ENCODE measurements at regions not wholly inside any gene's neighbourhood (a gene's known extent, or its start where the extent isn't known, plus 50 kb on each side); places are given as distances from the start of the nearest gene placed in this dataset.
"Not testable (repeated sequence)": the region's sequence is repeated elsewhere in the genome, so short reads cannot be mapped to it uniquely, and the experiment has no call there.

DNA sequence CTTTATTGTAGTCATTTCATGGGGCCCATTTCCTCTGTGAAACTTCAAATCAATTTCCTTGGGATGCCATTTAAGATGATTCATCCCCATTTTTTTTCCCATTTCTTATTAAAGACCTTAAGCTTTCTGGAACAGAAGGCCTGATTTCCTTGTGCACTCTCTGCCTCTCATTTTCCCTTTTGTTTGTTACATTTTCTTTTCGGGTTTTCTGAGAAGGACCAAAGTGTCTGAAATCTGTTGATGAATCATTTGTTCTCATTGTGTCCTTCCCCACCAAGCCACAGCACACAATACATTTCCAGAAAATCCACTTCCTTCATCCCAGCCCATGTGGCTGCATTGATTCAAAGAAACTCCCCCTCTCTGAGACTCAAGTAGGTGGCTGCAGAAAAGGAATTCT, 372.4 kb downstream of the SFMBT2 start:
- Histone ChIP-seq H3K18ac (ENCODE audit: insufficient read length, low read depth, low read length) (no peak overlapping the region), H3K23ac (ENCODE audit: insufficient read length, low read depth, low read length) (no peak overlapping the region), H3K79me2 (ENCODE audit: insufficient read depth, low read length) (no peaks in the 10 kb centered on the region), H2BK20ac (ENCODE audit: low read depth, low read length, poor library complexity, severe bottlenecking) (no peak overlapping the region), H2BK120ac (ENCODE audit: low read depth, low read length, poor library complexity, severe bottlenecking) (no peak overlapping the region), H3K14ac (ENCODE audit: insufficient read depth, low read length) (no peak overlapping the region), H3K4me2 (ENCODE audit: insufficient read depth, insufficient read length, low read length) (no peak overlapping the region), H3K56ac (ENCODE audit: insufficient read length, low read depth, low read length) (no peak overlapping the region), H3T11ph (ENCODE audit: low read length) (no peak overlapping the region), H3K4ac (ENCODE audit: low read depth, low read length) (no peak overlapping the region), H4K8ac (replicated peaks; ENCODE audit: insufficient read length, low read depth, low read length) (no peak overlapping the region), H4K5ac (ENCODE audit: insufficient read length, low read depth, low read length) (no peak overlapping the region), H4K20me1 (ENCODE audit: control insufficient read depth, insufficient read depth, insufficient read length) (no peaks in the 10 kb centered on the region), H2AFZ (ENCODE audit: low read length) (no peak overlapping the region), H3K27ac (ENCODE audit: insufficient read length, low read depth, low read length) (no peak overlapping the region), H3K27me3 (ENCODE audit: insufficient read depth, low read length) (no peaks in the 10 kb centered on the region), H2AK5ac (ENCODE audit: insufficient read length, low read length) (no peak overlapping the region), H3K79me1 (ENCODE audit: insufficient read depth, low read depth, low read length, poor library complexity, severe bottlenecking) (no peaks in the 10 kb centered on the region), H2BK15ac (ENCODE audit: low read depth, low read length) (no peak overlapping the region), H2BK12ac (ENCODE audit: insufficient read length, low read depth, low read length) (no peak overlapping the region), H2BK5ac (ENCODE audit: insufficient read length, low read length) (no peak overlapping the region), H3K4me1 (ENCODE audit: insufficient read depth, low read length) (no peaks in the 10 kb centered on the region), H3K9me3 (ENCODE audit: control insufficient read depth, low read depth, low read length) (no peaks in the 10 kb centered on the region), H4K91ac (ENCODE audit: insufficient read length, low read depth, low read length) (no peak overlapping the region), H3K9ac (ENCODE audit: extremely low read depth, insufficient read length, low read length) (no peak overlapping the region), H3K23me2 (ENCODE audit: insufficient read length, low read depth, low read length, poor library complexity, severe bottlenecking) (no peaks in the 10 kb centered on the region)
- TF ChIP-seq, protein P1, sequence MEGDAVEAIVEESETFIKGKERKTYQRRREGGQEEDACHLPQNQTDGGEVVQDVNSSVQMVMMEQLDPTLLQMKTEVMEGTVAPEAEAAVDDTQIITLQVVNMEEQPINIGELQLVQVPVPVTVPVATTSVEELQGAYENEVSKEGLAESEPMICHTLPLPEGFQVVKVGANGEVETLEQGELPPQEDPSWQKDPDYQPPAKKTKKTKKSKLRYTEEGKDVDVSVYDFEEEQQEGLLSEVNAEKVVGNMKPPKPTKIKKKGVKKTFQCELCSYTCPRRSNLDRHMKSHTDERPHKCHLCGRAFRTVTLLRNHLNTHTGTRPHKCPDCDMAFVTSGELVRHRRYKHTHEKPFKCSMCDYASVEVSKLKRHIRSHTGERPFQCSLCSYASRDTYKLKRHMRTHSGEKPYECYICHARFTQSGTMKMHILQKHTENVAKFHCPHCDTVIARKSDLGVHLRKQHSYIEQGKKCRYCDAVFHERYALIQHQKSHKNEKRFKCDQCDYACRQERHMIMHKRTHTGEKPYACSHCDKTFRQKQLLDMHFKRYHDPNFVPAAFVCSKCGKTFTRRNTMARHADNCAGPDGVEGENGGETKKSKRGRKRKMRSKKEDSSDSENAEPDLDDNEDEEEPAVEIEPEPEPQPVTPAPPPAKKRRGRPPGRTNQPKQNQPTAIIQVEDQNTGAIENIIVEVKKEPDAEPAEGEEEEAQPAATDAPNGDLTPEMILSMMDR (conservative IDR thresholded peaks at IDR 0.05) = no peak
- no CpG with 5 or more reads among the region's 1 CpG for WGBS (ENCODE audit: extremely low coverage, insufficient read length, low lambda C conversion rate)
- no peak overlapping the region; a peak in 1 of 7 replicates for H3K27ac Mint-ChIP-seq
- no peak for DNase-seq
- H3K36me3 Mint-ChIP-seq (ENCODE audit: insufficient read depth in 1 of 3, low read depth in 3 of 3) = no peaks in the 10 kb centered on the region
- no peaks in the 10 kb centered on the region for H3K9me3 Mint-ChIP-seq
- peaks cover 1% of the 10 kb centered on the region for H3K27me3 Mint-ChIP-seq (ENCODE audit: low read depth)
- H3K4me3 Mint-ChIP-seq = no peak overlapping the region
- H3K4me1 Mint-ChIP-seq = peaks cover 0 to 5% of the 10 kb centered on the region in 2 experiments; a peak in 2 of 4 replicates

DNA sequence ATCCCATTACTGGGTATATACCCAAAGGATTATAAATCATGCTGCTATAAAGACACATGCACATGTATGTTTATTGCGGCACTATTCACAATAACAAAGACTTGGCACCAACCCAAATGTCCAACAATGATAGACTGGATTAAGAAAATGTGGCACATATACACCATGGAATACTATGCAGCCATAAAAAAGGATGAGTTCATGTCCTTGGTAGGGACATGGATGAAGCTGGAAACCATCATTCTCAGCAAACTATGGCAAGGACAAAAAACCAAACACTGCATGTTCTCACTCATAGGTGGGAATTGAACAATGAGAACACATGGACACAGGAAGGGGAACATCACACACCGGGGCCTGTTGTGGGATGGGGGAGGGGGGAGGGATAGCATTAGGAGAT, 373.4 kb downstream of the SFMBT2 start:
- not testable (repeated sequence) for H3K4me1 Mint-ChIP-seq; H2BK20ac ChIP-seq (ENCODE audit: low read depth, low read length, poor library complexity, severe bottlenecking); H3K27ac ChIP-seq (ENCODE audit: insufficient read length, low read depth, low read length); H3K79me2 ChIP-seq (ENCODE audit: insufficient read depth, low read length); H3K4me3 Mint-ChIP-seq; H4K5ac ChIP-seq (ENCODE audit: insufficient read length, low read depth, low read length); H2BK5ac ChIP-seq (ENCODE audit: insufficient read length, low read length); H4K20me1 ChIP-seq (ENCODE audit: control insufficient read depth, insufficient read depth, insufficient read length); H3K4me2 ChIP-seq (ENCODE audit: insufficient read depth, insufficient read length, low read length); H3K9me3 Mint-ChIP-seq; H2AFZ ChIP-seq (ENCODE audit: low read length); H2BK12ac ChIP-seq (ENCODE audit: insufficient read length, low read depth, low read length); H3K4me1 ChIP-seq (ENCODE audit: insufficient read depth, low read length); H4K91ac ChIP-seq (ENCODE audit: insufficient read length, low read depth, low read length); H4K8ac ChIP-seq (replicated peaks; ENCODE audit: insufficient read length, low read depth, low read length); H3K23me2 ChIP-seq (ENCODE audit: insufficient read length, low read depth, low read length, poor library complexity, severe bottlenecking); H3K27me3 Mint-ChIP-seq (ENCODE audit: low read depth); H2BK15ac ChIP-seq (ENCODE audit: low read depth, low read length); H3K27me3 ChIP-seq (ENCODE audit: insufficient read depth, low read length); H3T11ph ChIP-seq (ENCODE audit: low read length); H3K4ac ChIP-seq (ENCODE audit: low read depth, low read length); DNase-seq; H3K56ac ChIP-seq (ENCODE audit: insufficient read length, low read depth, low read length); H2AK5ac ChIP-seq (ENCODE audit: insufficient read length, low read length); H3K27ac Mint-ChIP-seq; H2BK120ac ChIP-seq (ENCODE audit: low read depth, low read length, poor library complexity, severe bottlenecking); H3K79me1 ChIP-seq (ENCODE audit: insufficient read depth, low read depth, low read length, poor library complexity, severe bottlenecking); H3K9ac ChIP-seq (ENCODE audit: extremely low read depth, insufficient read length, low read length); H3K23ac ChIP-seq (ENCODE audit: insufficient read length, low read depth, low read length); H3K18ac ChIP-seq (ENCODE audit: insufficient read length, low read depth, low read length); H3K36me3 Mint-ChIP-seq (ENCODE audit: insufficient read depth in 1 of 3, low read depth in 3 of 3); H3K9me3 ChIP-seq (ENCODE audit: control insufficient read depth, low read depth, low read length); H3K14ac ChIP-seq (ENCODE audit: insufficient read depth, low read length)
- WGBS (ENCODE audit: extremely low coverage, insufficient read length, low lambda C conversion rate) = no CpG with 5 or more reads among the region's 2 CpGs

All from H9 (cell line).